ENCODE measurements at regions not wholly inside any gene's neighbourhood (a gene's known extent, or its start where the extent isn't known, plus 50 kb on each side); places are given as distances from the start of the nearest gene placed in this dataset.

GRCh38 chr13:71278512-71278911 is 588.5 kb downstream of the DACH1 start:
- no peaks in the 10 kb centered on the region for H3K9me3 ChIP-seq (ENCODE audit: control insufficient read depth, low read length)
- H3K4me2 ChIP-seq (ENCODE audit: low read length), result no peak overlapping the region
- H3K4me1 ChIP-seq, result no peaks in the 10 kb centered on the region

GRCh38 chr13:71274923-71275608 is 591.9 kb downstream of the DACH1 start:
- Histone ChIP-seq H3K9ac (no peak overlapping the region), H3K36me3 (ENCODE audit: control insufficient read depth, insufficient read depth, low read length) (no peaks in the 10 kb centered on the region), H3K9me3 (ENCODE audit: control insufficient read depth, low read length) (no peaks in the 10 kb centered on the region), H3K27ac (no peak overlapping the region), H3K4me3 (ENCODE audit: low read depth, low read length) (no peak overlapping the region), H3K27me3 (ENCODE audit: control insufficient read depth, insufficient read depth, low read length) (no peaks in the 10 kb centered on the region), H2AFZ (no peak overlapping the region), H3K4me1 (no peaks in the 10 kb centered on the region), H3K4me2 (ENCODE audit: low read length) (no peak overlapping the region), H3K79me2 (no peaks in the 10 kb centered on the region)
- TF ChIP-seq, protein P1, sequence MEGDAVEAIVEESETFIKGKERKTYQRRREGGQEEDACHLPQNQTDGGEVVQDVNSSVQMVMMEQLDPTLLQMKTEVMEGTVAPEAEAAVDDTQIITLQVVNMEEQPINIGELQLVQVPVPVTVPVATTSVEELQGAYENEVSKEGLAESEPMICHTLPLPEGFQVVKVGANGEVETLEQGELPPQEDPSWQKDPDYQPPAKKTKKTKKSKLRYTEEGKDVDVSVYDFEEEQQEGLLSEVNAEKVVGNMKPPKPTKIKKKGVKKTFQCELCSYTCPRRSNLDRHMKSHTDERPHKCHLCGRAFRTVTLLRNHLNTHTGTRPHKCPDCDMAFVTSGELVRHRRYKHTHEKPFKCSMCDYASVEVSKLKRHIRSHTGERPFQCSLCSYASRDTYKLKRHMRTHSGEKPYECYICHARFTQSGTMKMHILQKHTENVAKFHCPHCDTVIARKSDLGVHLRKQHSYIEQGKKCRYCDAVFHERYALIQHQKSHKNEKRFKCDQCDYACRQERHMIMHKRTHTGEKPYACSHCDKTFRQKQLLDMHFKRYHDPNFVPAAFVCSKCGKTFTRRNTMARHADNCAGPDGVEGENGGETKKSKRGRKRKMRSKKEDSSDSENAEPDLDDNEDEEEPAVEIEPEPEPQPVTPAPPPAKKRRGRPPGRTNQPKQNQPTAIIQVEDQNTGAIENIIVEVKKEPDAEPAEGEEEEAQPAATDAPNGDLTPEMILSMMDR (IDR thresholded peaks at IDR 0.05), result no peak

More at GRCh38 chr13:71278512-71278911, 588.5 kb downstream of the DACH1 start:
- H2AFZ ChIP-seq, result no peak overlapping the region
- H3K27ac ChIP-seq, result no peak overlapping the region
- H3K9ac ChIP-seq, result no peak overlapping the region
- H3K36me3 ChIP-seq (ENCODE audit: control insufficient read depth, insufficient read depth, low read length), result no peaks in the 10 kb centered on the region
- H3K79me2 ChIP-seq, result no peaks in the 10 kb centered on the region
- H3K4me3 ChIP-seq (ENCODE audit: low read depth, low read length), result no peak overlapping the region
- TF ChIP-seq, protein P1 (IDR thresholded peaks at IDR 0.05), result no peak
- H3K27me3 ChIP-seq (ENCODE audit: control insufficient read depth, insufficient read depth, low read length), result no peaks in the 10 kb centered on the region

- Histone ChIP-seq H3K9me3 (ENCODE audit: control insufficient read depth, low read length) (no peaks in the 10 kb centered on the region), H3K27me3 (ENCODE audit: control insufficient read depth, insufficient read depth, low read length) (no peaks in the 10 kb centered on the region), H3K27ac (no peak overlapping the region), H3K36me3 (ENCODE audit: control insufficient read depth, insufficient read depth, low read length) (no peaks in the 10 kb centered on the region), H3K4me2 (ENCODE audit: low read length) (no peak overlapping the region), H2AFZ (no peak overlapping the region), H3K9ac (no peak overlapping the region), H3K4me3 (ENCODE audit: low read depth, low read length) (no peak overlapping the region), H3K4me1 (no peaks in the 10 kb centered on the region), H3K79me2 (no peaks in the 10 kb centered on the region)
- TF ChIP-seq, protein P1 (IDR thresholded peaks at IDR 0.05), result no peak
Measured at GRCh38 chr13:71261256-71261655, 605.7 kb downstream of the DACH1 start.

DNA sequence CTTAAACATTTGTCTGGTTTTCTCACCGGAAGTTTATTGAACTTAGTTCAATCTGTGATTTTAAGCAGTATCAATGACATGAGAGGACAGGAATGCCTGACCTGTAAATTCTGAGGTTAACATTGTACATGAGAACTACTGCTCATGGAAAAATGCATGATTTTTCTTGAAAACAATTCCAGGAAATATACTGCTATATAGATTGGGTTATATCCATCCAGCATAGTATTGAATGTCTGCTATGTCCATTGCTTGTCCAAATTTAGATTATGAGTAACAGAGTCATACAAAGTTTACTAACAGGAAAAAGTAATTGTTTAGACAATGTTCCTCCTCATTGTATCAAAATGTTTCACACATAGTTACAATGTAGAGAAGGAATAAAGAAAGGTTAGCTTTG is 606.8 kb downstream of the DACH1 start:
- TF ChIP-seq, protein P1 (IDR thresholded peaks at IDR 0.05), result no peak
- no peak overlapping the region for H3K4me3 ChIP-seq (ENCODE audit: low read depth, low read length)
- H3K27me3 ChIP-seq (ENCODE audit: control insufficient read depth, insufficient read depth, low read length), result no peaks in the 10 kb centered on the region
- no peak overlapping the region for H3K27ac ChIP-seq
- H3K36me3 ChIP-seq (ENCODE audit: control insufficient read depth, insufficient read depth, low read length), result no peaks in the 10 kb centered on the region
- no peak overlapping the region for H3K9ac ChIP-seq
- no peak overlapping the region for H3K4me2 ChIP-seq (ENCODE audit: low read length)
- H3K4me1 ChIP-seq, result no peaks in the 10 kb centered on the region
- H3K79me2 ChIP-seq, result no peaks in the 10 kb centered on the region
- H3K9me3 ChIP-seq (ENCODE audit: control insufficient read depth, low read length), result no peaks in the 10 kb centered on the region
- no peak overlapping the region for H2AFZ ChIP-seq

DNA sequence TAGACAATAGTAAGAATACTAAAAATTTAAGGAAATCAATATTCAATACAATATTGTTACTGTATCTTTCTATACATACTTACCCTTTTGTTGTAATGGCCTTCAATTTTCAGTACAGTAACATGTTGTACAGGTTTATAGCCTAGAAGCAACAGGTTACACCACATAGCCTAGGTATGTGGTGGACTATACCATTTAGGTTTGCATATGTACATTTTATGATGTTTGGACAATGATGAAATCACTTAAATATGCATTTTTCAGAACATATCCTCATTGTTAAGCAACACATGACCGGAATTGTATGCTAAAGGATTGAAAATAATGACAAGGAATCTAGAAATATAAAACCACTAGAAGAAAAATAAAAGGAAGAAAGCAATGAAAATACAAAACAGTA is 611.4 kb downstream of the DACH1 start:
- H3K27ac ChIP-seq, result no peak overlapping the region
- H3K9me3 ChIP-seq (ENCODE audit: control insufficient read depth, low read length), result no peaks in the 10 kb centered on the region
- H3K4me2 ChIP-seq (ENCODE audit: low read length), result no peak overlapping the region
- no peaks in the 10 kb centered on the region for H3K4me1 ChIP-seq
- no peaks in the 10 kb centered on the region for H3K27me3 ChIP-seq (ENCODE audit: control insufficient read depth, insufficient read depth, low read length)
- no peak overlapping the region for H3K4me3 ChIP-seq (ENCODE audit: low read depth, low read length)
- H3K36me3 ChIP-seq (ENCODE audit: control insufficient read depth, insufficient read depth, low read length), result no peaks in the 10 kb centered on the region
- no peaks in the 10 kb centered on the region for H3K79me2 ChIP-seq
- no peak overlapping the region for H3K9ac ChIP-seq
- TF ChIP-seq, protein P1 (IDR thresholded peaks at IDR 0.05), result no peak
- no peak overlapping the region for H2AFZ ChIP-seq

All from parathyroid adenoma (tissue), 2 donors.